GM12874 (cell line): ENCODE measurements at regions not wholly inside any gene's neighbourhood (a gene's known extent, or its start where the extent isn't known, plus 50 kb on each side); places are given as distances from the start of the nearest gene placed in this dataset.

Experiments used
- CTCF ChIP-seq: IDR thresholded peaks from 2 replicates; pipeline ENCODE4 v1.5.1; 2011; ENCODE audit warnings: low read depth, mild to moderate bottlenecking, control low read depth, low read length, moderate library complexity; ENCODE audit not compliant: insufficient read depth

DNA sequence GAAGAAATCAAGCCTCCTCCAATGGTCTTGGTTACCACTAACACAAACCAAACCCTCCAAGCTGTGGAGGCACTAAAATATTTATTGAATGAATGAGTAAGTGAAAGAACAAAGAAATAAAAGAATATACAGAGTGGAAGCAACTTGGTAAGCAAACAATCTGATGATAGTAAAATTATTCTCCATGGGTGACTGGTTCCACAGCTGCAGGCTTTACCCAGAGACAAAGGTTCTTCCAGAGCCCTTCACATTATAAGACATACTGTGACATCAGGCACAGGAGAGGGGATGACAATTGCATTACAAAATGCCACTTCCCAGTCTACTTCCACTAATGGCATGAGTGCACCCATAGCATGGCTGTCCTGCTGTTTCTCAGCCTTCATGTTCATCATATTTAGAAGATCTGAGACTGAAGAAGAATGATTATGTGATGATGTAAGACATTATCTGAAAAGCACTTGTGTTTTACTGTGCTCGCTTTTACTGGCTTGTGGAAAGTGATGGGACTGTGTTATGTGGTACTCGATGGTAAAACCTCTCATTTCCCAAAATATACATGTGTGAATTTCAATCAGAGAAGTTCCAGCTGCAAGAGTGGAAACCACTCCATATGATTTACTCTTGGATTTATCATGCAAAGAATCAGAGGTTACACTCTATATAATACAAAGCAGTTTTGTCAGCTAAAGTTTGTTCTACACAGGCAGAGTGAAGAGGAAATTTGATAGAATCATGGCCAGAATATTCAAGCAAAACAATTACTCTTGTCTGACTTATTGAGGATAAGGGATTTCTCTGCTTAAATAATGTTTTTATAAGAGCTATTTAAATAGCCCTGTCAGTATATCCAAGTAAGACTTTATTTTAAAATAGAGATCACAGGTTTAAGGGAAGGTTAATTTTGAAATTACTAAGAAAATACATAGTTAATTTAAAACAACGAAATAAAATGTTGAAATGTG is 220.2 kb upstream of the NBEA start:
- TF ChIP-seq CTCF = no peak

DNA sequence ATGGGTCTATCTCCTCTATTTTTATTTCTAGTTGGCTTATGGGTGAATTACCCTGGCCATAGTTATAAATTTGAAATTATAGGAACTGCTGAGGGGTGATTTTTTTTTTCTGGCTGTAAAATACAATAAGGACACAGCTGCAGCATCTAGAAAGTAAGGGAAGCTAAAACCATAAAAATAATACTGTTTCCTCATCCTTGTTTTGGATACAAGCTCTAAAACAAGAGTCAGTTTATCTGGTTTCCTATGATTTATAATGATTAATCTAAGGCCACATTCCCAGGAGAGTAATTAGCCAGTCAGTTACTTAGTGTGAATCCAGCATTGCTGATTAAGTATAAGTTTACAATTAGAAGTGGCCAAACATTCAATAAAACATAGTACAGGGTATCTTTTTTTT is 219.1 kb upstream of the NBEA start:
- no peak for TF ChIP-seq CTCF

GRCh38 chr13:34730961-34731360 is 211.1 kb upstream of the NBEA start:
- no peak for TF ChIP-seq CTCF

- no peak for TF ChIP-seq CTCF
These were observed 210.6 kb upstream of the NBEA start for GRCh38 chr13:34731486-34731885.

- no peak for TF ChIP-seq CTCF
These were observed 208.3 kb upstream of the NBEA start for GRCh38 chr13:34733721-34734120.

DNA sequence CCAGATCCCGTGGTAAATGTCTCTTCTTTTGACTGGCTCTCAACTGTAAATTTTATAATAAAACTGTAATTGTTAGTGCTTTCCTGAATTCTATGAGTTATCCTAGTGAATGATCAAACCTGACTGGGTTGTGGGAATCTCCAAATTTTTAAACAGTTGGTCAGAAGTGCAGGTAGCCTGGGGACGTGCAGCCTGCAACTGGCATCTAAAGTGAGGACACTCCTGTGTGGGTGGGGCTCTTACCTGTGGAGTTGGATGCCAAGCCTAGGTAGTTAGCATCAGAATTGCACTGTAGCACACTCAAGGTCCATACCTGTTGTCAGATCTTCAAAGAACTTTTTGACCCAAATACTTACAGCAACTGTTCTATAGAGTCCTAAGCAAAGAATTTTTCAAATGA is 207.1 kb upstream of the NBEA start:
- no peak for TF ChIP-seq CTCF

- TF ChIP-seq CTCF = no peak
These were observed 203.6 kb upstream of the NBEA start for GRCh38 chr13:34738254-34738992.
